ENCODE measurements at regions not wholly inside any gene's neighbourhood (a gene's known extent, or its start where the extent isn't known, plus 50 kb on each side); places are given as distances from the start of the nearest gene placed in this dataset.

- no peaks in the 10 kb centered on the region for H3K36me3 ChIP-seq (replicated peaks; ENCODE audit: low read depth, low read length)
- H3K4me2 ChIP-seq (ENCODE audit: low read length): no peak overlapping the region
- H3K27me3 ChIP-seq (ENCODE audit: low read depth, low read length): no peaks in the 10 kb centered on the region
- no peak overlapping the region for H3K9ac ChIP-seq (ENCODE audit: low read length)
- H3K27ac ChIP-seq (ENCODE audit: low read length): no peak overlapping the region
- no peak overlapping the region for H3K4me3 ChIP-seq (ENCODE audit: low read length)
- H3K9me3 ChIP-seq (ENCODE audit: insufficient read depth, low read length): peaks cover 18% of the 10 kb centered on the region
- no peaks in the 10 kb centered on the region for H3K79me2 ChIP-seq (ENCODE audit: low read length)
- no peaks in the 10 kb centered on the region for H3K4me1 ChIP-seq (ENCODE audit: low read length)
- H2AFZ ChIP-seq (ENCODE audit: low read depth, low read length): no peak overlapping the region
- no peaks in the 10 kb centered on the region for H4K20me1 ChIP-seq (ENCODE audit: insufficient read depth, low read length)
- no peak for TF ChIP-seq EZH2phosphoT487 (IDR thresholded peaks at IDR 0.05; ENCODE audit: low read depth)
- no peak for TF ChIP-seq CTCF (IDR thresholded peaks at IDR 0.05; ENCODE audit: low read depth, low read length)
Measured at GRCh38 chr14:66216763-66217162, 269.4 kb upstream of the CCDC196 start.

- H2AFZ ChIP-seq (ENCODE audit: low read depth, low read length): no peak overlapping the region
- H3K27me3 ChIP-seq (ENCODE audit: low read depth, low read length): no peaks in the 10 kb centered on the region
- TF ChIP-seq CTCF (IDR thresholded peaks at IDR 0.05; ENCODE audit: low read depth, low read length) (no peak), EZH2phosphoT487 (IDR thresholded peaks at IDR 0.05; ENCODE audit: low read depth) (no peak)
- no peaks in the 10 kb centered on the region for H3K36me3 ChIP-seq (replicated peaks; ENCODE audit: low read depth, low read length)
- no peaks in the 10 kb centered on the region for H3K79me2 ChIP-seq (ENCODE audit: low read length)
- H3K27ac ChIP-seq (ENCODE audit: low read length): no peak overlapping the region
- no peaks in the 10 kb centered on the region for H4K20me1 ChIP-seq (ENCODE audit: insufficient read depth, low read length)
- H3K4me3 ChIP-seq (ENCODE audit: low read length): no peak overlapping the region
- H3K4me1 ChIP-seq (ENCODE audit: low read length): peaks cover 5% of the 10 kb centered on the region; the same call in 1 of the 2 replicates
- H3K9me3 ChIP-seq (ENCODE audit: insufficient read depth, low read length): peaks cover 18% of the 10 kb centered on the region
- H3K9ac ChIP-seq (ENCODE audit: low read length): no peak overlapping the region
- H3K4me2 ChIP-seq (ENCODE audit: low read length): no peak overlapping the region
Measured at GRCh38 chr14:66219886-66220285, 266.3 kb upstream of the CCDC196 start.

- peaks cover 8% of the 10 kb centered on the region; the same call in 1 of the 2 replicates for H3K4me1 ChIP-seq (ENCODE audit: low read length)
- no peak overlapping the region for H3K4me2 ChIP-seq (ENCODE audit: low read length)
- no peak overlapping the region for H3K27ac ChIP-seq (ENCODE audit: low read length)
- no peaks in the 10 kb centered on the region for H3K27me3 ChIP-seq (ENCODE audit: low read depth, low read length)
- H3K79me2 ChIP-seq (ENCODE audit: low read length): no peaks in the 10 kb centered on the region
- H4K20me1 ChIP-seq (ENCODE audit: insufficient read depth, low read length): no peaks in the 10 kb centered on the region
- no peak overlapping the region for H2AFZ ChIP-seq (ENCODE audit: low read depth, low read length)
- TF ChIP-seq EZH2phosphoT487 (IDR thresholded peaks at IDR 0.05; ENCODE audit: low read depth) (no peak), CTCF (IDR thresholded peaks at IDR 0.05; ENCODE audit: low read depth, low read length) (no peak)
- no peak overlapping the region for H3K9ac ChIP-seq (ENCODE audit: low read length)
- H3K4me3 ChIP-seq (ENCODE audit: low read length): no peak overlapping the region
- H3K9me3 ChIP-seq (ENCODE audit: insufficient read depth, low read length): peaks cover 7% of the 10 kb centered on the region; the same call in 1 of the 2 replicates
- H3K36me3 ChIP-seq (replicated peaks; ENCODE audit: low read depth, low read length): no peaks in the 10 kb centered on the region
Measured at GRCh38 chr14:66224492-66225178, 261.5 kb upstream of the CCDC196 start.

- no peak overlapping the region for H2AFZ ChIP-seq (ENCODE audit: low read depth, low read length)
- H3K4me1 ChIP-seq (ENCODE audit: low read length): peaks cover 8% of the 10 kb centered on the region; the same call in 1 of the 2 replicates
- no peaks in the 10 kb centered on the region for H3K27me3 ChIP-seq (ENCODE audit: low read depth, low read length)
- no peak overlapping the region for H3K9ac ChIP-seq (ENCODE audit: low read length)
- no peak overlapping the region for H3K4me3 ChIP-seq (ENCODE audit: low read length)
- no peaks in the 10 kb centered on the region for H3K79me2 ChIP-seq (ENCODE audit: low read length)
- no peak for TF ChIP-seq EZH2phosphoT487 (IDR thresholded peaks at IDR 0.05; ENCODE audit: low read depth)
- no peak for TF ChIP-seq CTCF (IDR thresholded peaks at IDR 0.05; ENCODE audit: low read depth, low read length)
- no peak overlapping the region for H3K27ac ChIP-seq (ENCODE audit: low read length)
- no peaks in the 10 kb centered on the region for H4K20me1 ChIP-seq (ENCODE audit: insufficient read depth, low read length)
- H3K9me3 ChIP-seq (ENCODE audit: insufficient read depth, low read length): peaks cover 7% of the 10 kb centered on the region; the same call in 1 of the 2 replicates
- no peak overlapping the region for H3K4me2 ChIP-seq (ENCODE audit: low read length)
- no peaks in the 10 kb centered on the region for H3K36me3 ChIP-seq (replicated peaks; ENCODE audit: low read depth, low read length)
Measured at GRCh38 chr14:66225337-66225736, 260.8 kb upstream of the CCDC196 start.
